ENCODE measurements at regions not wholly inside any gene's neighbourhood (a gene's known extent, or its start where the extent isn't known, plus 50 kb on each side); places are given as distances from the start of the nearest gene placed in this dataset.

DNA sequence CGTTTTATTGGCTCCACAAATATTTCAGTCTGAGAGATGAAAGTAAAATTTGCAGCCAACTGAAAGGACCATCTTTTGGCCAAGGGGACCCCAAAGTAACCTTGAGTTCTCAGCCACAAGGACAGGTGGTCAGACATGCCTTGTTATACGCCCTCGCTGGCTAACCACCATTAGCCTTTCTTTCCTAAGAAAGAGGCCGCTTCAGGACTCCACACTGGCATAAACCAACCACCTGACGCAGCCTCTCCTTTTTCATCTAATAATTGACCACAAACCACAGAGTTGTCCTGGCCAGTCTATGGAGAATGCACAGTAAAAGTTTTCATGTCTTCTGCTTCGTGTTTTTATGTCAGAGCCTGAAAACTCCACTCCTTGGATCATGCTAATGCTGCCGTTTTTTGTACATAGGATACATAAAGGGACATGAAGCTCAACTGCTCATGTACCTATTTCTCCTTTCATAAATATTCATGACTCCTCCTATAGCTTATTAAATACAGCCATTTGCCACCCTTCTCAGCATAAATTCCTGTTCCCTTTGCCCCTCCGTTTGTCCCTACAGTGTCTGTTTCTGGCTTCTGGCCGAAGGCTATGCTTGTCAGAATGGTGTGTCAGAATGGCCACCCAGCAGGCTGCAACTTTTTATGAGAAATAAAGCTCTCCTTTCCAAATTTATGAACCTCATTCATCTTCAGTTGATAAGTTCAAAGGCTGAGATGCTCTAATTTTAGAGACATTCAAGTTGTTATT, 374.1 kb upstream of the RBMS3 start:
- DNase-seq, result no peak

DNA sequence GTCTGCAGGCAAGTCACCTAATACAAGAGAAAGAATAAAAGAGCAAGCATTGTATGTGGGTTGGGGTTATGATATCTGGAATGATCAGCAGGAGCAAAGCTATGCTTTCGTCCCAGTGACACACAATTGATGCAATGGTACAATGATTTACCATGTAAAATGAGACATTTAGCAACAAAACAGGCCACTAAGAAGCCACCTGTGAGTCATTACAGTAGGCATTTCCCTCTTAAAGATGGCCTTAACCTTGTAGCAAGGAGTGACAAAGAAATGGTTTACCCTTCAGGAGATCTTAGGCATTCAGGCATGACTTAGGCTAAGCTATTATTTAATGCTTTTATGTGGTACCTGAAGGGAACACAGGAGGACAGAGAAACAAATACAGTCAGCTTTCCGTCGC, 373.3 kb upstream of the RBMS3 start:
- DNase-seq, result no peak

DNA sequence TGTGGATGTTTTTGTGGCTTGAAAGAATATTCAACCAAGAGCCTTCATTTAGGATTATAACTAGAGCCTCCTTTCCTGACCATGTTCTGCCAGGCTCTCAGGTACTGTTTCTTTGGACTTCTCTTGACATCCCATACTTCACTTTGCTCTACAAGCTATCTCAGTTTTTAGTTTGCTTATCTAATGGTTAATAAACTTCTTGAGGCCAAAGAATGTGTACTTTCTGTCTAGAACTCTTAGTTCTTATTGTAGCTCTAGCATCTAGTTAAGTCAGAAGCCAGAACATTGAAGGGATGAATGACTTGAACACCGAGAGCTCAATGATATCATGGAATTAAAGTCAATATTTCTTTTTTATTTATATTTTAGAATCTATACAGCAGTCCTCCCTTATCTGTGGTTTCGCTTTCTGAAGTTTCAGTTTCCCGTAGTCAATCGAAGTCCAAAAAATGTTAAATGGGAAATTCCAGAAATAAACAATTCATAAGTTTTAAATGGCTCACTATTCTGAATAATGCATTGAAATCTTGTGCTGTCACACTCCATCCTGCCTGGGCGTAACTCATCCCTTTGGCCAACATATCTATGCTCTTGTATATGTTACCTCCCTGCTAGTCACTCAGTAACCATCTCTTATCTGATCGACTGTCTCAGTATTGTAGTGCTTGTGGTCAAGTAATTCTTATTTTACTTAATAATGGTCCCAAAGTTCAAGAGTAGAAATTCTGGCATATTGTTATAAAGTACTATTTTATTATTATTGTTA, 368.6 kb upstream of the RBMS3 start:
- no peak for DNase-seq

DNA sequence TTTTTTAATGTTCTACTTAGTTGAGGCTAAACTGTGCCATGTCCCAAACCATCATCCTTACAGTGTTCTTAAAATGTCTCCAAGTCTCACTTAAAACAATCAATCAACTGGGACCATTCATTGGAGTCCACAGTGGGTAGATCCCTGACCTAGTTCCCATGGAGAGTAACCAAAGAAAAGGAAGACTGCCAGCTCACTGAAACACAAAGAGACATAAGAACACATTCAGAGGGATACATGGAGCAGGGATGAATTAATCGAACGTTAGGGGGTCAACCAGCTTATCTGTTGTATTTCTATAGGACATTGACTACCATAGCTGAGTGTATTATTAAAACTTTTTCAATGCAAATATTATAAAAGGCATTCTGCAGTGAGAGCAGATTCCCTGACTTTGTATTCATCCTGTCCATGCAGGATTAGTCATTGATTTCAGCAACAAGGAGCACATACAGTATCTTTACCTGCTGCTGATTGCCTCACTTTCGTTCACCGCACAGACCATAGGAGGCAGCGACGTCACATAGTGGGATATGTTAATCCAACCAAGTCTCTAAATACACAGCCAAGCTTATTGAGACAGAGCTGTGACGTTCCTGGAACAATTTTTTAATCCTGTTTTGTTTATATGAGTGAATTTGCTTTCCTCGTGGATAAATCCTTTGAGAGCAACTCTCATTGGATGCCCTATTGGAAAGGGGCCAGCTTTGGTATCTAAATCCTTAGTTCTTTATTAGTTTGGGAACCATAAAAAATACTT, 364.9 kb upstream of the RBMS3 start:
- DNase-seq, result no peak

DNA sequence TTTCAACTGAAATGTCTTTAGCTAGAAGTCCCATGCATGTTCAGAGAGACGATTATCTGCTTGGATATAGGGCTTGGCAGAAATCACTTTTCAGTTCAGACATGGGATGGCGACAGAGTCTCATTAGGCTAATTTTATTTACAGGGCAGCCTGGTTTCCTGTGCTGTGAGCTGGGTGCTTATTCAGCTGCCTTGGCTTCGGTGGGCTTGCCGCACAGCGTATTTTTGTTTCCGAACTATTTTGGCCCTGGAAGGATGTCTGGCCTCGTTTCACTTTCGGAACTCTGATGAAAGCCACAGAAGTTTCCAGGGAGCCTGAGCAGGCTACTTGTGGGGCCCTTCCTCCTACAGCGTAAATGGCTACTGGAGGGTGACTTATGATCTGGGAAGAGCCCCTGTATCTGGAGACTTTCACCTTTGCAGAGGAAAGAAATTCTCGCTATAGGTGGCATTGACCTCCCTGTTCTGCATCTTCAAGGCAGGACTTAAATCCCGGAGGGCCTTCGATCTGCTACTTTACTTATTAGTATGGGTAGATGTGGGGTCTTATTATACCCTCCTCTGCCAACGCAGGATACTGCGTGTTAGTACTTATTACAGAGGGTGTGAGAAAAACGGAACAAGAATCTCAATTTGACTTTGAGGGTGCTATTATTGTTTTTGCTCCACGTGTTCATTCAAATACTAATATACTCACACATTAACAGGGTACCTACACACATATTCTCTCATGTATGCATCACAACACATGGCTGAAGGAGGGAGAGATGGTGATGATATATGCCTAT, 364.0 kb upstream of the RBMS3 start:
- peak in 1 of 2 donors; percentile 15 for DNase-seq

DNA sequence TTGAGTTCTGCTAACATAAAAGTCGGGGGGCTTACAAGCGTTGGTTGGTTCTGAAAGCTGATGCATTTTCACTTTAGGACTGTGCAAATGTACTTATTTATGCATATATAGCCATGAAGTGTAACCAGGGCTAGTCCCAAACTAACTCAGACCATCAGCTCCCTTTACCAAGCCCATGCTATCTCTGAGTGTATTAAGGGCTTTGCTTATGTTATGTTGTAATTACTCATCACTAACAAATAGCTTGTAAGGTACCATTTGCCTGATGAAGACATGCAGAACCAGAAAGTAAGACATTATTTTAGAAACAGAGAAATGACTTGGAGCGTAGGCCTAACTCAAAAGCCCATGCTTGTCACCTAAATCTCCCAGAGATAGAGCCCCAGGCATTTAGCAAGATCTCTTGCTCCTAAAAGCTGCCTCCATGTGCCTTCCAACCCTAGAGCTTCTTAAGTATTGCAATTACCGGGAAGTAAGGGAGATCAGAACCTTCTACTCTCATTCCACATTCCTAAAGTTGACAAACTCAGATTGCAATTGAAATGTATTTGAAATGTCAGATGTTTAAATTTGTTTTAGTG, 362.9 kb upstream of the RBMS3 start:
- no peak for DNase-seq

DNA sequence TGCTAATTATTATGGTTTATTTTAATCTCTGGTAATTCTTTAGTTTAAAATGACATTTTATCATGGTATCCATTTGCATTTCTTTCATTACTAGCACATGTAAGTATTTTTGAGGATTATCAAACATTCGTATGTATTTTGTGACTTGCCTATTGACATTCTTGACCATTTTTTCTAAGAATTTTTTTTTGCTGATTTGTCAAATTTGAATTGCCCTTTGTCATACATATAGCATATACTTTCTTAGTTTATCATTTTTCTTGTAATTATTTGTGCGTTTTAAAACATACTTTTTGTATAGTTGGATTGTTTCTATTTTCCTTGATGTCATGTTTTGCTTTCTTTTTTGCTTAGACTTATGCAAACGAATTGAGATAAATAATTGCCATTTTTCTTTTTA, 358.5 kb upstream of the RBMS3 start:
- DNase-seq, result no peak

DNA sequence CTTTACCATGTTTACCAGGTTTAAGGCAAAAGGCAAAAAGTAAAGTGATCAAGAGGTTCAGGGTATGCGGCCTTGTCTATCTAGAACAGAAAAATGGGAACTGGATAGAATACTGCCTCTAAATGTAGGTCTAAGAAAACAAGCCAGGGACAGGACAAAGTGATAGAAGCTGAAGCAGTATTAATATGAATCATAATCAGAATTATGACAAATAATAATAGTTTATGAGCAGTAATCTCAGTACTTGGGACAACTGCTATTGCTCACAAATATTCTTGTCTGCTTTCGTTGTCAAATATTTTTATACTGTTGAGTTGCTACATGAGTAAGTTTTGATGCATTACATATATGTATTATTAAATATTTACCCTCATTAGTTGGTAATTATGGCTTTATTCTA, 356.9 kb upstream of the RBMS3 start:
- DNase-seq, result no peak

DNA sequence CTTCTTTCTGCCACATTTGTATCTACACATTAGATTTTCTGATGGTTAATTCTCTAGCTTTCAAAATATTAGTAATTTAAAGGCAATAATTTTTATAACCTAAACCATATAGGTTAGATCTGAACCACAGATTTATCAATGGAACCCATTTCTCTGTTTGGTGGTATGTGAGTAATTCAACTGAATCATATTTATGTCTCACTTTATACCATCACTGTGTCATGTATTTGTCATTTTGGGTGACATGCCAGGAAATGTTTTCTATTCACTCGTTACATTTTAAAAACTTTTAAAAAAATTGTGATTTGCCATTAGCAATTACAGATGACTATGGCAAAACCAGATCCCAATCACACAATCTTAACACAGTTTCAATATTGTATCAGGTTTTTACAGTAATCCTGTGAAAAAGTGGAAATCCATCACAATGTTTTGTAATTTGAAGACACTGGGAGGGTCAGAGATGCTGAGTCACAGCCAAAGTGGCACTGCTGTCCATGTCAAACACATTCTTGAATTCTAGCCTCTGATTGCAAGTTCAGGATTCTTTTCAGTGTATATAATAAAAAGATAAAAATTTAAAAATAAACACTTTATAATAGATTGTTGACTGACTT, 356.0 kb upstream of the RBMS3 start:
- no peak for DNase-seq

DNA sequence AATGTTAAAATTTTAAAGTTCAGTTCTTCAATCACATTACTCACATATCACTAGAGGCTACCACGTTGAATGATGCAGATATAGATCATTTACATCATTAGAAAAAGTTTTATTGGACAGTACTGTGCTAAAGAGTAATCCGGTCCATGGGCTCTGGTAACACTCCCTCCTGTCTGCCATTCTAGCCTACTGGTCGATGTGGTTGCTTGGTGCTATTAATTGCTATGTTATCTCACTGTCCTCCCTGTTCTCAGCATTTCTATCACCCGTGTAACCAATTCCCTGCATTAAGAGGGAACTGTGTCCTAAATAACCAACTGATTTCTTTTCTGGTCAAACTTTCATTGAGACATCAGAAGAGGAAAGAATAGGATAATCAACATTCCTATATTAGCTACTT, 347.5 kb upstream of the RBMS3 start:
- no peak for DNase-seq

DNA sequence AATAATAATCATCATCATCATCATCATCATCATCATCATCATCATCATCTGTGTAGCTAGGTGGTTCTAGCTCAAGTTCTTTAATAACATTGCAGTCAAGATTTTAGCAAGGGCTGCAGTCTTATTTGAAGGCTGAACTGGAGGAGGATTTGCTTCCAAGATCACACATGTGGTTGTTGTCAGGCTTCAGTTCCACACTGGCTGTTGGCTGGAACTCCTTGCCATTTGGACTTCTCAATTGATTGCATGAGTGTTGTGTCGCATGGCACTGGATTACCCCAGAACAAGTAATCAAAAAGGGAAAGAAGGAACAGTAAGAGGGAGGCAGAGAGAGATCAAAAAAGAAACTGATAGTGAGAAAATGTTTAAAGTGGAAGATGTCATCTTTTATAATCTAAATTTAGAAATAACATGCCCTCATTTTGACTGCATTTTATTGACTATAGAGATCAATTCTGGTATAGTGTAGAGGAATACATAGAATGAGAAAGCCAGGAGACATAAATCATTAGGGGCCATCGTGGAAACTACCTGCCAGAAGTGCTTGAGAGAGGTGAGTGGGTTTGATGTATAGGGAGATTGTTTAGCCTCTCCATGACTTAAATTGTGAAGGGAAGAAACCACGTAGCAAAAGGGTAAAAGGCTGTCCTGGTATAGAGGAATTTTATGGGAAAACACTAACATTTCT, 346.6 kb upstream of the RBMS3 start:
- no peak for DNase-seq

DNA sequence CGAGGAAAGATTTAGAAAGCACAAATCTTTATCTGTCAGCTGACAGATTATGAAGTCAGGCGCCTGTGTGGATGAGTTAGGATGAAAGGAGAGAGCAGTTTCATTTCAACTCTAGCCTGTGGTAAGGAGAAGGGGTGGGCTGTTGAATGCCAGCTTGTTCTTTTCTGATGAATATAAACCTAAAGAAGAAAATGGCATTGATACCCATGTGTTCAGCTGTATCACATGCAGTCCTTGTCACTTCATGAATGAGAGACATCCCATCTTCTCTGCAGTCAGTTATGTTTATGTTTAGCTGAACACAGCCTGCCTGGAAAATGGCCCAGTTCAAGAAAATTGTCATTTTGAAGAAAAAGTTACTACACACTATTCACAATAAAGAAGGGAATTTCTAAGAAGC, 345.7 kb upstream of the RBMS3 start:
- no peak for DNase-seq

DNA sequence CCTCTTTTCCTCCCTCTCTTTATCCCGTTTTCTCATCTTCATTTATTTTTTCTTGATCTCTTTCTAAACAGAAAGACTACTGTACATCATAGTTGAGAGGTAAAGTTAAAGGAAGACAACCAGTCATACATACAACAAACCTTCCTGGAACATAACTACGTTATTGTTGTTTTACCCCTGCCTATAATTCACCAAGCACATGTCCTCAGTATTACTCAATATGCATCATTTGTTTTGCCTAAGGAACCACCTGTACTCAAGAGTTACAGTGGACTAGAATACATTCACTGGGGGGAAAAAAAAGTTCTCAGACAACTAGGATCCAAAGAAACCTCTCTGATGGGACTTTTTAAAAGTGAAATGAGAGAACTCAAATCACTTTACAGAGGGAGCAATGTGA, 344.7 kb upstream of the RBMS3 start:
- no peak for DNase-seq

DNA sequence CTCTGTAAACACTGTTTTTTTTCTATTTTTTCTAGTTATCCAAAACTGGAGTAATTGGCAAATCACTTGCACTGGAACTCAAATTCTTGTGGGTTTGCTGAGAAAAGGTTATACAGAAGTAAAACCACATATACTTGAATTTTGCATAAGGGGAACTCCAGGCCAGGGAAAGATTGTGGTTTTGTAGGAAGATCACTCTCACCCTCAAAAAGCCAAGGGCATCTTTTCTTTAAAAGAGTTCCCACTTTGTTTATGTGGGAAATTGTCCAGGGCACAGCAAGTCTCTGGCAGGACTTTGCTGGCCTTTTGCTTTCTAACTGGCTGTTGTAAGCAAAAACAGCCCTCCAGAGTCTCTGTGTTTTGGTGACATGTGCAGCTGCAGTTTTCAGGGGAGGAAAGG, 340.3 kb upstream of the RBMS3 start:
- peak; percentile 33 for DNase-seq

DNA sequence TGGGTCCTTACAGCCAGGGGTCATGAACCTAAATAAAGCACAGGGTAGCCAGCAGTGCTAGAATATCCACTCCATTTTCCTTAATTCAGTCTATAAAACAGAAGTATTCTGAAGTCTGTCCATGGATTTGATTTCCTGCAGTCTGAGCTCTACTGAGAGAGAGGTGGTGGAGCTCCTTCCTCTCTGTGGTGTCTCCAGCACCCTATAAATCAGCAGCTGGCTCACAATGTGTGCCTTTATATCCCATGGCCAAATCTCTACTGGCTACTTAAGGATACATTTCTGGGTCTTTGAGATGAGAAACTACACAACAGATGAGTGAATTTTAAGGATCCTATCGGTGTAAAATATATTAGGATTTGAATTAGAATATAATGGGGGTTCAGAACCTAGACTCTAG, 339.9 kb upstream of the RBMS3 start:
- DNase-seq, result no peak

DNA sequence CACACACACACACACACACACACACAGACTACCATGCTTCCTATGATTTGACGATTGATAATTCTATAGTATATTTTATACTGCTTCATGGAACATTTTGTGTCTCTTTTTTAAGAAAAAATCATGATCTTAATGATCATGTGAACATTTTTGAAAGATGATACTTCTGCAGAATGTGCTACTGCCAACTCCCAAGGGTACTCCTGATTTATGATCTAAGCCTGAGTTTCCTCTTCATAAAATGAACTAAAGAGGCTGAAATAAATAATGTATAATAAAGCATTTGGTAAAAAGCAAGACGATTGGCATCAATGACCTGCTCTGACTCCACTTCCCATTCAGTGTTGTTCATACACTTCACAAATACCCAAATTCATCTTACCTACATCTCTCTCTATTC, 333.8 kb upstream of the RBMS3 start:
- DNase-seq, result no peak

DNA sequence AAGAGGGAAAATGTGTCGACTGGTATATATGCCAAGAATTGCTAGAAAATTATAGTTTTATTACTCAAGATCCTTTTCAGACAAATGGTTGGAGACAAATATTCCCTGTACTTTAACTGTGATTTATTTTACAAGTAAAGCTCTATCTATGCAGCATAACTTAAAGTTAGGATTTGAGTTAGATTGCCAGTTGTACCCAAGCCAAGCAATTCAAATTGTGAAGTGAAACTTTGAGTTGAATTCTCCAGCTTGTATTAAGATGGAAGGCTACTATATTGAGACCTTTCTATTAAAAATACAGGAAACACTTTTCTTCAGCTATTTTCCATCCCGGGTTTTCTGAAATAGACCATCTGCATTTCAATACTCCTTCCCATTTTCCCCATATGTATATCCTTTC, 333.1 kb upstream of the RBMS3 start:
- no peak for DNase-seq

DNA sequence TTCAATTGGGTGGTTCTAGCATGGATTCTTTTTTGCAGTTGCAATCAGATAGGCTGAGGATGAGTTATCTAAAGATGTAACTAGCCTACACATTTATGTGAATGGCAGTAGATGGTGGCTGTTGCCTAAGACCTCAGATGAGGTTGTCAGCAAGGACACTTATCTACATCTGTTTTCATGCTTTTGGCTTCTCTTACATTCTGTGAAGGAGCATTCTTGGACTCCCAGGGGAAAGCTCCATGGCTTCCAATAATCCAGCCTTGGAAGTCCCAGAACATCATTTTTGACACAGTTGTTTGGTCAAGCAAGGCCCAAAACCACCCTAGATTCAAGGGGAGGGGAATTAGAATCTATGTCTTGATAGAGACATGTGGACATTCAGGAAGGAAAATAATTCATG, 332.2 kb upstream of the RBMS3 start:
- no peak for DNase-seq

DNA sequence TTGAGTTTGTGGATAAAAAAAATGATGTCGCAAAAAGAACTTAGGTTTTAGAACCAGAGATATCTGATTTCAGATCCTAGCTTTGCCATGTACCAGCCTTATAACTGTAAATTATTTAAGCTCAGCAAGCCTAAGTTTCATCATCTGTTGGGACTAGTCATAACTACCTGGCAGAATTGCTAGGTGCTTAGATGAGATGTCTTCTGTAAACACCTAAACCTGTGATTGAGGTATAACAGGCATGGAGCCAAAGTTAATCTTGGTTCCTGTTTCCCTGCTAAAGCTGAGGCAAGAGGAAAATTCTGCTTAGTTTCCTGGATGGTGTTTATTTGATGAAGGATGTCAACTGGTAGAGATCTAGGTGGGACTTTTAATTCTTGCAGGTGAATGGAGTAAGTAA, 331.3 kb upstream of the RBMS3 start:
- no peak for DNase-seq

DNA sequence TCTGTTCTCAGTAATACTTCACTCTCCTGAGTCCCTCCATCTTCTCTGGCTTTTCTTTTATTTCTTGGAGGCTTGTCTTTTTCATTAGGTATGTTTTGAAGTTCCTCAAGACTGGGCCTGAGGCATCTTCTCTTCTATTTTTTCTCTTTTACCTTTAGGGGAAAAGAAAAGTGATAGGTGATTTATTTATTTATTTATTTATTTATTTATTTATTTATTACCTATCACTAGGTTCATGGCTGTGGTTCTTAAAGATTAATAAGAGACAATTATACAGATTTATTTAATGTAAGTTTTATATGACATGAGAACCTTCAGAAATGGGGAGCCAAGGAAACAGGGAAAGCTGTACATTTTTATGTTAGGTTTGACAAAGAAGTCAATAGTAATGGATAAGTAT, 330.3 kb upstream of the RBMS3 start:
- no peak for DNase-seq

DNA sequence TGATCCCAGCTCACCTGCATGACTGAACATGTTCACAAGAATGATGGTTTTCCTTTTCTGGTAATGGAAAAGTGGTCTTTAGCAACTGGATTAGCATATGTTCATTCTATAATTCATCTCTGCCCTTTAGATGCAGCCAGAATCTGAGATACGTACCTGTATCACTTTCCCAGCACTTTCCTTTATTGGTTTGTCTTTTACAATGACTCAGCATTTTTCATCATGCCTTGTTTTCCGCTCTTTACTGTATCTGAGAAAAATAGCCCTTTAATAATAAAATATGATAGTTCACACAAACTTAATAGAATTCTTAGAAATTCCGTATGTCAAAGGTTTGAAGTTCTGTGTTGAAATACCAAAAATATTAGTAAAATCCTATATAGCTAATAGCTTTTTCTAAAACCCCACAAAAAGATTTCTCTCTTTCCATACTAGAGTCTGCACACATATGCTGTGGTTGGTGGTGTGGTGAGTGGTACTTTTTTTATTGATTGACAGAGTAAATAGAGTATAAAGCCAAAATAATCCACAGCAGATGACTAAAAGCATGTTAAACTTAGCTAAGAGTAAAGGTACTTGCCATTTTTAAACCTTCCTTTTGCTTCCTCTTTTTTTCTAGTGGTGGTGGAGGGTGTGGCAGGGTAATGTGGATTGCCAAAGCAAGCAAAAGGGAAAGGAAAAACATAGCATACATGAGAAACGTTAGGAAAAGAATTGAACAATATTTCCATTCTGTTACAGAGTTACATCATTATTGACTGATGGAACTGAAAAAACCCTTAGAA, 328.9 kb upstream of the RBMS3 start:
- peak in 1 of 2 donors; percentile 26 for DNase-seq
